Peyer's patch (tissue), 4 donors: ENCODE measurements at regions not wholly inside any gene's neighbourhood (a gene's known extent, or its start where the extent isn't known, plus 50 kb on each side); places are given as distances from the start of the nearest gene placed in this dataset.

Experiments
- POLR2A ChIP-seq, 2 donors: fragments of 450-650 bp; IDR thresholded peaks; one replicate each; pipeline ENCODE4 v1.5.1; 2017; ENCODE audit warnings: antibody characterized with exemption in 2 of 2, mild to moderate bottlenecking in 2 of 2, moderate library complexity in 2 of 2
- TF ChIP-seq, protein P1 (sequence below), 6 experiments: fragments of 450-650 bp in 4 of 6; fragments of 200-600 bp in 2 of 6; sonication (generic) in 1 of 6; IDR thresholded peaks; one replicate each; pipeline ENCODE4 v1.5.1; 2017 to 2019; ENCODE audit warnings: antibody characterized with exemption in 6 of 6, mild to moderate bottlenecking in 3 of 6, moderate library complexity in 1 of 6

DNA sequence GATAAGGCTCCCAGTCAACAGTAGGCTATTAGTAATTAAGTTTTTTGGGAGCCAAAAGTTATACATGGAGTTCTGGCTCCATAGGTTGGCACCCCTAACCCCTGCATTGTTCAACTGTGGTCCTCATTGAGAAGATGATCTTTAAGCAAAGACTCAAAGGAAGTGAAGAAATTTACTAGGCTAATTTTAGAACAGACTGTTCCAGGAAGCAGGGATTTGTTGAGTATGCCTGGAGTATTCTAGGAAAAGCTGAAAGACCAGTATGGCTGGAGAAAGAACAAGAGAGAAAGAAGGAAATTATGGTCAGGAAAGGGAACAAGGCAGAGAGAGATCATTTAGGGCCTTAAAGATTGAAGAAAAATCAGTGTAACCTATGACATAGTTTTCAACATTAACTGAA, 125.1 kb downstream of the PMAIP1 start:
- TF ChIP-seq POLR2A (IDR thresholded peaks at IDR 0.05), result no peak
- TF ChIP-seq, protein P1, sequence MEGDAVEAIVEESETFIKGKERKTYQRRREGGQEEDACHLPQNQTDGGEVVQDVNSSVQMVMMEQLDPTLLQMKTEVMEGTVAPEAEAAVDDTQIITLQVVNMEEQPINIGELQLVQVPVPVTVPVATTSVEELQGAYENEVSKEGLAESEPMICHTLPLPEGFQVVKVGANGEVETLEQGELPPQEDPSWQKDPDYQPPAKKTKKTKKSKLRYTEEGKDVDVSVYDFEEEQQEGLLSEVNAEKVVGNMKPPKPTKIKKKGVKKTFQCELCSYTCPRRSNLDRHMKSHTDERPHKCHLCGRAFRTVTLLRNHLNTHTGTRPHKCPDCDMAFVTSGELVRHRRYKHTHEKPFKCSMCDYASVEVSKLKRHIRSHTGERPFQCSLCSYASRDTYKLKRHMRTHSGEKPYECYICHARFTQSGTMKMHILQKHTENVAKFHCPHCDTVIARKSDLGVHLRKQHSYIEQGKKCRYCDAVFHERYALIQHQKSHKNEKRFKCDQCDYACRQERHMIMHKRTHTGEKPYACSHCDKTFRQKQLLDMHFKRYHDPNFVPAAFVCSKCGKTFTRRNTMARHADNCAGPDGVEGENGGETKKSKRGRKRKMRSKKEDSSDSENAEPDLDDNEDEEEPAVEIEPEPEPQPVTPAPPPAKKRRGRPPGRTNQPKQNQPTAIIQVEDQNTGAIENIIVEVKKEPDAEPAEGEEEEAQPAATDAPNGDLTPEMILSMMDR (IDR thresholded peaks at IDR 0.05), result no peak
